Tibial artery (tissue), 4 donors: ENCODE measurements at regions not wholly inside any gene's neighbourhood (a gene's known extent, or its start where the extent isn't known, plus 50 kb on each side); places are given as distances from the start of the nearest gene placed in this dataset.

Source experiments
- DNase-seq, 2 donors: peaks; one replicate each; pipeline ENCODE4 v3.0.0-alpha.2; 2019
- H3K27ac ChIP-seq, 2 donors: fragments of 200-600 bp; sonication (generic) in 1 of 2; 1 replicate in 1 of 2; 2 replicates in 1 of 2; pipeline ENCODE4 v1.5.1; 2018 to 2019; ENCODE audit warnings: mild to moderate bottlenecking in 1 of 2
- H3K27me3 ChIP-seq, 2 donors: fragments of 200-600 bp; sonication (generic) in 1 of 2; one replicate each; pipeline versions ENCODE4 v1.5.1 to v1.6.0; 2016 to 2019
- H3K36me3 ChIP-seq, 3 donors: fragments of 200-600 bp; sonication (generic) in 2 of 3; one replicate each; pipeline ENCODE4 v1.5.1; 2016 to 2019; ENCODE audit warnings: mild to moderate bottlenecking in 2 of 3
- H3K4me1 ChIP-seq, 4 donors: fragments of 200-600 bp; sonication (generic) in 2 of 4; 1 replicate in 3 of 4; 2 replicates in 1 of 4; pipeline ENCODE4 v1.5.1; 2016 to 2019
- H3K4me3 ChIP-seq, 2 donors: fragments of 200-600 bp; sonication (generic) in 1 of 2; 1 replicate in 1 of 2; 2 replicates in 1 of 2; pipeline ENCODE4 v1.5.1; 2018 to 2019; ENCODE audit warnings: mild to moderate bottlenecking in 2 of 2
- H3K9me3 ChIP-seq, 3 donors: fragments of 200-600 bp; sonication (generic) in 1 of 3; one replicate each; pipeline ENCODE4 v1.5.1; 2016 to 2019
- CTCF ChIP-seq, 2 experiments: fragments of 200-600 bp in 1 of 2; fragments of 450-650 bp in 1 of 2; IDR thresholded peaks; one replicate each; pipeline ENCODE4 v1.5.1; 2017 to 2019; ENCODE audit warnings: antibody characterized with exemption in 2 of 2, mild to moderate bottlenecking in 1 of 2, moderate library complexity in 1 of 2
- intact Hi-C: fragments of 100-400 bp; cut with DNase I; formaldehyde crosslinking; loops from one replicate; pipeline ENCODE4 v1.15.0; 2023; ENCODE audit warnings: low total_unique reads

- Histone ChIP-seq H3K27me3 (peaks cover 0 to 38% of the 10 kb centered on the region in 2 donors), H3K4me1 (no peaks in the 10 kb centered on the region), H3K27ac (no peak overlapping the region), H3K36me3 (no peaks in the 10 kb centered on the region), H3K9me3 (no peaks in the 10 kb centered on the region), H3K4me3 (no peak overlapping the region)
- DNase-seq = peak; percentile 15 to 55
- intact Hi-C loops = no loop called here
- TF ChIP-seq CTCF (IDR thresholded peaks at IDR 0.05) = no peak
Observed at GRCh38 chr9:135336722-135337527, 142.7 kb upstream of the PPP1R26 start.

GRCh38 chr9:135338546-135338945, 141.0 kb upstream of the PPP1R26 start:
- H3K36me3 ChIP-seq = no peaks in the 10 kb centered on the region
- no peak for TF ChIP-seq CTCF (IDR thresholded peaks at IDR 0.05)
- intact Hi-C loops = no loop called here
- H3K27ac ChIP-seq = no peak overlapping the region
- H3K9me3 ChIP-seq = no peaks in the 10 kb centered on the region
- no peaks in the 10 kb centered on the region for H3K4me1 ChIP-seq
- peaks cover 0 to 52% of the 10 kb centered on the region in 2 donors for H3K27me3 ChIP-seq
- peak in 1 of 2 donors; percentile 12 for DNase-seq
- no peak overlapping the region for H3K4me3 ChIP-seq

GRCh38 chr9:135339378-135339973, 140.1 kb upstream of the PPP1R26 start:
- intact Hi-C loops = no loop called here
- no peak for TF ChIP-seq CTCF (IDR thresholded peaks at IDR 0.05)
- peaks cover 0 to 61% of the 10 kb centered on the region in 2 donors for H3K27me3 ChIP-seq

GRCh38 chr9:135340143-135340655, 139.4 kb upstream of the PPP1R26 start:
- DNase-seq = no peak
- no peaks in the 10 kb centered on the region for H3K9me3 ChIP-seq
- H3K4me3 ChIP-seq = no peak overlapping the region
- intact Hi-C loops = no loop called here
- TF ChIP-seq CTCF (IDR thresholded peaks at IDR 0.05) = no peak
- no peaks in the 10 kb centered on the region for H3K36me3 ChIP-seq
- H3K4me1 ChIP-seq = peaks cover 0 to 4% (median 0%) of the 10 kb centered on the region in 4 donors
- peaks cover 0 to 68% of the 10 kb centered on the region in 2 donors for H3K27me3 ChIP-seq
- H3K27ac ChIP-seq = no peak overlapping the region

More at GRCh38 chr9:135339378-135339973, 140.1 kb upstream of the PPP1R26 start:
- Histone ChIP-seq H3K27ac (no peak overlapping the region), H3K36me3 (no peaks in the 10 kb centered on the region), H3K9me3 (no peaks in the 10 kb centered on the region), H3K4me1 (peaks cover 0 to 4% (median 0%) of the 10 kb centered on the region in 4 donors), H3K4me3 (no peak overlapping the region)
- no peak for DNase-seq

GRCh38 chr9:135340726-135341475, 138.7 kb upstream of the PPP1R26 start:
- H3K27me3 ChIP-seq = peaks cover 0 to 75% of the 10 kb centered on the region in 2 donors
- DNase-seq = no peak
- H3K9me3 ChIP-seq = no peaks in the 10 kb centered on the region
- H3K4me1 ChIP-seq = peaks cover 0 to 4% (median 0%) of the 10 kb centered on the region in 4 donors
- no peak for TF ChIP-seq CTCF (IDR thresholded peaks at IDR 0.05)
- intact Hi-C loops = no loop called here
- no peak overlapping the region for H3K4me3 ChIP-seq
- H3K27ac ChIP-seq = no peak overlapping the region
- no peaks in the 10 kb centered on the region for H3K36me3 ChIP-seq
